ENCODE measurements at regions not wholly inside any gene's neighbourhood (a gene's known extent, or its start where the extent isn't known, plus 50 kb on each side); places are given as distances from the start of the nearest gene placed in this dataset.

DNA sequence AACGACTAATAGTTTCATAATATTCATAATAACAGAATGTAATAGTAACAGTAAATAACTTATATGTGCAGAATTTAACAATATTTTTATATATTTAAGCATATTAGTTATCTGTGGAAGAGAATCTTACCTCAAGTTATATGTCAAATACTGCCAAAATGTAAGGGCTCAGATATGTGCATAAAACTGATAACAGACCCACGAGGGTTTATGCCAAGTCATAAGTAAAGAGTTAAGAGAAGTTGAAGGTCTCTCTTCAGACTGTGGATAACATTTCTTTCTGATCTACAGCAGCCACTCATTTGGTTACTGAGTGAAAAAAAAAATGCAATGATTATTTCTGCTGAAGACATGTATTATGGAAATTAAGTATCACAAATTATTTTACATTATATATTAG lies 1167.8 kb upstream of the NCAM2 start:
- ATAC-seq: no peak
- H3K27ac ChIP-seq: no peak overlapping the region
- intact Hi-C loops (cut with DNase I): no loop called here

DNA sequence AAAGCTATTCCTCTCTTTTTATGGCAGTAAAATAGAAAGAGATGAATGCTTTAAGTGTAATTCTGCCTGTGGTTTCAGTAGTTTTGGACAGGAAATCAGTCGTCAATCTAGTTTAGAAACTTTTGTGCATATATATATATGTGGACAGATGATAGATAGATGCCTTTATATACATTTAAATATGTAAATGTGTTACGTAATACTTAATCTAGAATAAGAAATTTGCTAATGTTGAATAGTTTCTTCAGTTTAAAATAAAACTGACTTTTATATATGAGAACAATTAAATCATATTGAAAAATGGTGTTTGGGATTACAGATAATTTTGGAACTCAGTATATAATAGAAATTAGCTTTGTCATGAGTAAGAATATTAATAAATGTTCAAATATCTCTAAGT lies 1165.7 kb upstream of the NCAM2 start:
- TF ChIP-seq, protein P1, sequence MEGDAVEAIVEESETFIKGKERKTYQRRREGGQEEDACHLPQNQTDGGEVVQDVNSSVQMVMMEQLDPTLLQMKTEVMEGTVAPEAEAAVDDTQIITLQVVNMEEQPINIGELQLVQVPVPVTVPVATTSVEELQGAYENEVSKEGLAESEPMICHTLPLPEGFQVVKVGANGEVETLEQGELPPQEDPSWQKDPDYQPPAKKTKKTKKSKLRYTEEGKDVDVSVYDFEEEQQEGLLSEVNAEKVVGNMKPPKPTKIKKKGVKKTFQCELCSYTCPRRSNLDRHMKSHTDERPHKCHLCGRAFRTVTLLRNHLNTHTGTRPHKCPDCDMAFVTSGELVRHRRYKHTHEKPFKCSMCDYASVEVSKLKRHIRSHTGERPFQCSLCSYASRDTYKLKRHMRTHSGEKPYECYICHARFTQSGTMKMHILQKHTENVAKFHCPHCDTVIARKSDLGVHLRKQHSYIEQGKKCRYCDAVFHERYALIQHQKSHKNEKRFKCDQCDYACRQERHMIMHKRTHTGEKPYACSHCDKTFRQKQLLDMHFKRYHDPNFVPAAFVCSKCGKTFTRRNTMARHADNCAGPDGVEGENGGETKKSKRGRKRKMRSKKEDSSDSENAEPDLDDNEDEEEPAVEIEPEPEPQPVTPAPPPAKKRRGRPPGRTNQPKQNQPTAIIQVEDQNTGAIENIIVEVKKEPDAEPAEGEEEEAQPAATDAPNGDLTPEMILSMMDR (IDR thresholded peaks at IDR 0.05): no peak
- no peak for ATAC-seq
- Histone ChIP-seq H3K27ac (no peak overlapping the region), H3K4me3 (no peak overlapping the region), H3K4me1 (no peaks in the 10 kb centered on the region), H3K27me3 (no peaks in the 10 kb centered on the region), H3K9me3 (no peaks in the 10 kb centered on the region), H3K36me3 (no peaks in the 10 kb centered on the region)
- no peak for DNase-seq
- intact Hi-C loops (cut with DNase I): no loop called here

More for the DNA sequence above, 1167.8 kb upstream of the NCAM2 start:
- DNase-seq: no peak
- Histone ChIP-seq H3K27me3 (no peaks in the 10 kb centered on the region), H3K4me1 (no peaks in the 10 kb centered on the region), H3K36me3 (no peaks in the 10 kb centered on the region), H3K9me3 (no peaks in the 10 kb centered on the region), H3K4me3 (no peak overlapping the region)
- TF ChIP-seq, protein P1 (IDR thresholded peaks at IDR 0.05): no peak

DNA sequence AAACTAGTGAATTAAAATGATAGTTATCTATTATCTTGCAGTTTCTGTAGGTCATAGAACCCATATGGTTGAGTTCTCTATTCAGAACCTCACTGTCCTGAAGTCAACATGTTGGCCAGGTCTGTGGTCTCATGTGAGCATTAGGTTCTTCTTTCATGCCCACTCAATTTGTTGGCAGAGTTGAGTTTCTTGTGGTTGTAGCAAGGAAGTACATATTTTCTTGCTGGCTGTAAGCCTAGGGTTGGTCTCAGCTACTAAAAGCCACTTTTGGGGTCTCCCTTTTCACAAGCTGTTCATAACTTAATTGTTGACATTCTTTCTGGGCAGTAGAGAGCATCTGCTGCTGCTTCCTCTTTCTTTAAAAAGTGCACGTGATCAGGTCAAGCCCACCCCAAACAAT lies 1165.1 kb upstream of the NCAM2 start:
- H3K4me1 ChIP-seq: no peaks in the 10 kb centered on the region
- no peaks in the 10 kb centered on the region for H3K9me3 ChIP-seq
- DNase-seq (no peak), ATAC-seq (no peak)
- H3K27ac ChIP-seq: no peak overlapping the region
- TF ChIP-seq, protein P1 (IDR thresholded peaks at IDR 0.05): no peak
- no peaks in the 10 kb centered on the region for H3K36me3 ChIP-seq
- intact Hi-C loops (cut with DNase I): no loop called here
- H3K4me3 ChIP-seq: no peak overlapping the region
- no peaks in the 10 kb centered on the region for H3K27me3 ChIP-seq

DNA sequence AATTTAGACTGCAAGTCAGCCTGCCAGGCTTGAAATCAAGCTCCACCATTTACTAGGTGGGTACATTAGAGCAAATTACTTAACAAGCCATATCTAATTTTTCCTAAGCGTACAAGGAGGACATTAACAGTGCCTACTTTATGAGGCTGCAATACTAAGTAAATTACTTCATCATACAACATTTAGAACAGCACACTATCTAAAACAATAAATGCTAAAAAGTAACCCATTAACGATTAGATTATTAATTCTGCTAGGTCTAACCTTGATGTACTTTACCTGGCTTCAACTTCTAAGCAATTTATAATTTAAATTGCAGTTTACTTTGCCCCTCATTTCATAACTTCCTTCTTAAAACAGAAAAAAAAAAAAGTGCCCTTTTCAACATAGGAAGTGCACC lies 1155.6 kb upstream of the NCAM2 start:
- H3K9me3 ChIP-seq: no peaks in the 10 kb centered on the region
- H3K4me3 ChIP-seq: no peak overlapping the region
- H3K4me1 ChIP-seq: no peaks in the 10 kb centered on the region
- ATAC-seq: no peak
- no peak for DNase-seq
- H3K27ac ChIP-seq: no peak overlapping the region
- no peaks in the 10 kb centered on the region for H3K27me3 ChIP-seq
- intact Hi-C loops (cut with DNase I): no loop called here
- TF ChIP-seq, protein P1 (IDR thresholded peaks at IDR 0.05): no peak
- no peaks in the 10 kb centered on the region for H3K36me3 ChIP-seq

DNA sequence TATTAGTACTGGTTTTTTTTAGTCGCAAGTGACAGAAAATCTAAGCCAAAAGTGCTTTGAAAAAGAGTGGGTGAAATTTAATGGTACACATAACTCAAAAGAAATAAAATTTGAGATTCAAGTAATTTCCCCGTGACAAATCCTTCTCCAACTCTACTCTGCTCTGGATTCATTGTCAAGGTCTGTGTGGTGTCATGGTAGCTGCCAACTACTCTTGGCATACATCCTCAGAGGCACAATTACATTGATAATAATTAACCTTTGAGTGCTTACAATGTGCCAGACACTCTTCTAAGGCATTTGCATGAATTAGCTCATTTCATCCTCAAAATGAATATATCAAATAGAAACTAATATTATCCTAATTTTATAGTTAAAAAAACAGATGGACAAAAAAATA lies 1153.9 kb upstream of the NCAM2 start:
- H3K36me3 ChIP-seq: no peaks in the 10 kb centered on the region
- intact Hi-C loops (cut with DNase I): no loop called here
- H3K4me3 ChIP-seq: no peak overlapping the region
- no peaks in the 10 kb centered on the region for H3K9me3 ChIP-seq
- TF ChIP-seq, protein P1 (IDR thresholded peaks at IDR 0.05): no peak
- no peaks in the 10 kb centered on the region for H3K4me1 ChIP-seq
- no peak for ATAC-seq
- H3K27me3 ChIP-seq: no peaks in the 10 kb centered on the region
- H3K27ac ChIP-seq: no peak overlapping the region
- no peak for DNase-seq

DNA sequence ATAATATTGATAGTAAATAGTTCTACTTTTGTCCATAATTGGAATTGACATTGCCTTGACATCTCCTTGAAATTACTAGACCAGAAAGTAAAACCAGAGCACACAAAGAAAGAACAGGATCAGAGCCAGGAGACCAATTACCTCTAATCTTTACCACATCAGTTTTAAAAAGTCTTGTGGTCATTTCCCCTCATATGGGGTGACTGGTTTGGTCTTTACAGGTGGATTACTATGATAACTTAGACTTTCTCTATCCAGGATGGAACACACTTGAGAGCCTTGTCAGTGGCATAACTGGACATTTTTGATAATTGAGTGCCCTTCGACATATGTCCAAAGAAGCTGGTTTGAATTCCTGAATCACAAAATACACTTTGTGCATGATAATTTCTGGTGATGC lies 1148.1 kb upstream of the NCAM2 start:
- no peak for ATAC-seq
- Histone ChIP-seq H3K4me1 (no peaks in the 10 kb centered on the region), H3K27ac (no peak overlapping the region), H3K4me3 (no peak overlapping the region), H3K36me3 (no peaks in the 10 kb centered on the region), H3K27me3 (no peaks in the 10 kb centered on the region), H3K9me3 (no peaks in the 10 kb centered on the region)
- intact Hi-C loops (cut with DNase I): no loop called here
- DNase-seq: no peak
- TF ChIP-seq, protein P1 (IDR thresholded peaks at IDR 0.05): no peak
